ENCODE measurements at regions not wholly inside any gene's neighbourhood (a gene's known extent, or its start where the extent isn't known, plus 50 kb on each side); places are given as distances from the start of the nearest gene placed in this dataset.

DNA sequence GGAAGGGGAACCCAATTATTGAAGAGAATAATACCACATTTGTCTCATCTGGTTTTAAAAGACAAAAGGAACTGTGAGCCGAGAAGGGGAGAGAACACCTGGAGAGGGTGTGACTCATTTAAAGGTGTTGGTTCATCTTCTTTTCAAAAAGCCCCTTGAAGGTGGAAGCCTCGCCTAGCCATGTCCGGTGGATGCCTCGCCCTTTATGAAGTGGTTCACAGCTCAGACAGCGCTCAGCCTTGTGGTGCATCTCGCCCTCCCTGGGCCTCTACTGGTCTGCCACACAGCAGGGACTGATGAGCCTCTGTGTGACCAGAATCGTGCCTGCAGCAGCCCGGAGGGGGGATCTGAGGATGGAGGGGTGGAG is 290.0 kb upstream of the CXCR4 start:
- TF ChIP-seq, protein P1, sequence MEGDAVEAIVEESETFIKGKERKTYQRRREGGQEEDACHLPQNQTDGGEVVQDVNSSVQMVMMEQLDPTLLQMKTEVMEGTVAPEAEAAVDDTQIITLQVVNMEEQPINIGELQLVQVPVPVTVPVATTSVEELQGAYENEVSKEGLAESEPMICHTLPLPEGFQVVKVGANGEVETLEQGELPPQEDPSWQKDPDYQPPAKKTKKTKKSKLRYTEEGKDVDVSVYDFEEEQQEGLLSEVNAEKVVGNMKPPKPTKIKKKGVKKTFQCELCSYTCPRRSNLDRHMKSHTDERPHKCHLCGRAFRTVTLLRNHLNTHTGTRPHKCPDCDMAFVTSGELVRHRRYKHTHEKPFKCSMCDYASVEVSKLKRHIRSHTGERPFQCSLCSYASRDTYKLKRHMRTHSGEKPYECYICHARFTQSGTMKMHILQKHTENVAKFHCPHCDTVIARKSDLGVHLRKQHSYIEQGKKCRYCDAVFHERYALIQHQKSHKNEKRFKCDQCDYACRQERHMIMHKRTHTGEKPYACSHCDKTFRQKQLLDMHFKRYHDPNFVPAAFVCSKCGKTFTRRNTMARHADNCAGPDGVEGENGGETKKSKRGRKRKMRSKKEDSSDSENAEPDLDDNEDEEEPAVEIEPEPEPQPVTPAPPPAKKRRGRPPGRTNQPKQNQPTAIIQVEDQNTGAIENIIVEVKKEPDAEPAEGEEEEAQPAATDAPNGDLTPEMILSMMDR (conservative IDR thresholded peaks at IDR 0.05; ENCODE audit: low read length) = no peak
- no peak for TF ChIP-seq EZH2phosphoT487 (IDR thresholded peaks at IDR 0.05; ENCODE audit: borderline replicate concordance, low read depth, low read length)
